CMK (cell line): ENCODE measurements at regions not wholly inside any gene's neighbourhood (a gene's known extent, or its start where the extent isn't known, plus 50 kb on each side); places are given as distances from the start of the nearest gene placed in this dataset.
"Not testable (repeated sequence)": the region's sequence is repeated elsewhere in the genome, so short reads cannot be mapped to it uniquely, and the experiment has no call there.

Experiments used
- DNase-seq: peaks from one replicate; pipeline ENCODE4 v3.0.0-alpha.2; 2010; ENCODE audit warnings: low read depth

GRCh38 chr11:64428693-64429092 is 69.7 kb downstream of the RPS6KA4 start:
- no peak for DNase-seq

- no peak for DNase-seq
Measured at GRCh38 chr11:64429970-64430369, 71.0 kb downstream of the RPS6KA4 start.

GRCh38 chr11:64430645-64431044 is 71.7 kb downstream of the RPS6KA4 start:
- DNase-seq = no peak

GRCh38 chr11:64436000-64436399 is 77.0 kb downstream of the RPS6KA4 start:
- DNase-seq = no peak

GRCh38 chr11:64437426-64437825 is 78.5 kb downstream of the RPS6KA4 start:
- no peak for DNase-seq

- DNase-seq = no peak
Measured at GRCh38 chr11:64438986-64439771, 80.2 kb downstream of the RPS6KA4 start.

GRCh38 chr11:64439772-64440491 is 81.0 kb downstream of the RPS6KA4 start:
- not testable (repeated sequence) for DNase-seq

- no peak for DNase-seq
Measured at GRCh38 chr11:64441127-64441526, 82.2 kb downstream of the RPS6KA4 start.

- no peak for DNase-seq
Measured at GRCh38 chr11:64443001-64443400, 84.0 kb downstream of the RPS6KA4 start.

- DNase-seq = no peak
Measured at GRCh38 chr11:64444838-64445441, 86.0 kb downstream of the RPS6KA4 start.

GRCh38 chr11:64445651-64446050 is 86.7 kb downstream of the RPS6KA4 start:
- DNase-seq = no peak

- no peak for DNase-seq
Measured at GRCh38 chr11:64447831-64448598, 89.1 kb downstream of the RPS6KA4 start.

GRCh38 chr11:64448599-64449380 is 89.8 kb downstream of the RPS6KA4 start:
- peak; percentile 58 for DNase-seq

- peak; percentile 43 for DNase-seq
Measured at GRCh38 chr11:64449381-64450167, 90.6 kb downstream of the RPS6KA4 start.

- no peak for DNase-seq
Measured at GRCh38 chr11:64450168-64450560, 91.2 kb downstream of the RPS6KA4 start.

- no peak for DNase-seq
Measured at GRCh38 chr11:64451856-64452255, 92.9 kb downstream of the RPS6KA4 start.

GRCh38 chr11:64453466-64453865 is 94.5 kb downstream of the RPS6KA4 start:
- no peak for DNase-seq

- DNase-seq = no peak
Measured at GRCh38 chr11:64455456-64456261, 96.7 kb downstream of the RPS6KA4 start.

- DNase-seq = no peak
Measured at GRCh38 chr11:64456509-64457320, 97.8 kb downstream of the RPS6KA4 start.
